Renal cortex interstitium (tissue), 11 donors: ENCODE measurements at regions not wholly inside any gene's neighbourhood (a gene's known extent, or its start where the extent isn't known, plus 50 kb on each side); places are given as distances from the start of the nearest gene placed in this dataset.

Experiments
- DNase-seq, 11 donors: peaks; one replicate each; pipeline ENCODE4 v3.0.0-alpha.2; 2013; ENCODE audit warnings: low read depth in 9 of 11, low spot score in 4 of 11; ENCODE audit errors: extremely low read depth in 1 of 11

DNA sequence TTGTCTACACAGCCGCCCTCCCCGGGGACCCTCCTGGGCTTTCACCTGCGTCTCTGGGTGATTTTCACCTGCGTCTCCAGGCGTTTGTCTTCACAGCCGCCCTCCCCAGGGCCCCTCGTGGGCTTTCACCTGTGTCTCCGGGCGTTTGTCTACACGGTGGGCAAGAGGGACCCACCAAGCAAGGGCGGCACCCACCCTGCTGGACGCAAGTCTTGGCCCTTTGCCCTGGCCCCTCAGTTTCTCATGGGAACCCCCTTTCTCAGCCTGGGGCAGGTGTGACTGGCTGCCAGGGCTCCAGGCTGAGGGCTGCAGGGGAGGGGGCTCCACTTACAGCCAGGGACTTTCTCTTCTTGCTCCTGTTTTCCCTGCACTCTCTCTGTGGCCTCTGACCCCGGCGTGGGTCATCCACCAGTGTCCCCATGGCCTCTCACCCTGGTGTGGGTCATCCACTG lies 68.6 kb upstream of the GALNT9 start:
- no peak for DNase-seq

GRCh38 chr12:132397152-132397933 lies 68.0 kb upstream of the GALNT9 start:
- DNase-seq, result no peak

DNA sequence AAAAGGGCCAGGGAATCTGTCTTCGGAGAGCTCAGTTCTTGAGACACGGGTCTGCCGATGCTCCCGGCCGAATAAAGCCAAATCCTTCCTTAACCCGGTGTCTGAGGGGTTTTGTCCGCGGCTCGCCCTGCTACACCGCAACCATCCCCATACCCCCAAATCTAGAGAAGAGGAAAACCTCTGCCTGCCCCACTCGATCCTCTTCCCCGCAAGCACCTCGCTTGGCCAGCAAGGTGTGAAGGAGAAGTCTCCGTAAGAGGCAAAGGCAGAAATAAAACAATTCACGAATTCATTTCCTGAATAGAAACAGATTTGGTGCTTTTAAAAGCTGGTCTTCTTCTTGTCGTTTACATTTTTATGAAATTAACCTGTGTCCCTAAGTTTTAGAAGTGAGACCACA lies 67.3 kb upstream of the GALNT9 start:
- no peak for DNase-seq

DNA sequence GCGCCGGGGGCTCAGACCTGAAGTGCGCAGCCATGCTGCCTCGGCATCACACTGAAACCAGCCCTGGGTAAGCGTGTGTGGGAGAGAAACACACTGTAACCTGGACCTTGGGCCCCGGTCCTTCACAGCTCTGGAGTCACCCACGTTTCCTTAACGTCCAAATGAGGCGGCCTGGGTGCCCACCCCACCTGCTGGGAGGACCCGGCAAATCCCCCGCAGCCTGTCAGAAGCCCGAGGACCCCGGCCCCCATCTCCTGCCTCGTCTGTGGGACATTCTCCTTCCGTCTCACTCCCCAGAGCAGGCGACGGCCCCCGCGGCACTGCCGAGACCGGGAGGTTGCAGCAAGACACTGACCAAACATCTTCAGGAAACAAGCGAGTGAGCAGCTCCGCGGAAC lies 66.5 kb upstream of the GALNT9 start:
- DNase-seq, result no peak

DNA sequence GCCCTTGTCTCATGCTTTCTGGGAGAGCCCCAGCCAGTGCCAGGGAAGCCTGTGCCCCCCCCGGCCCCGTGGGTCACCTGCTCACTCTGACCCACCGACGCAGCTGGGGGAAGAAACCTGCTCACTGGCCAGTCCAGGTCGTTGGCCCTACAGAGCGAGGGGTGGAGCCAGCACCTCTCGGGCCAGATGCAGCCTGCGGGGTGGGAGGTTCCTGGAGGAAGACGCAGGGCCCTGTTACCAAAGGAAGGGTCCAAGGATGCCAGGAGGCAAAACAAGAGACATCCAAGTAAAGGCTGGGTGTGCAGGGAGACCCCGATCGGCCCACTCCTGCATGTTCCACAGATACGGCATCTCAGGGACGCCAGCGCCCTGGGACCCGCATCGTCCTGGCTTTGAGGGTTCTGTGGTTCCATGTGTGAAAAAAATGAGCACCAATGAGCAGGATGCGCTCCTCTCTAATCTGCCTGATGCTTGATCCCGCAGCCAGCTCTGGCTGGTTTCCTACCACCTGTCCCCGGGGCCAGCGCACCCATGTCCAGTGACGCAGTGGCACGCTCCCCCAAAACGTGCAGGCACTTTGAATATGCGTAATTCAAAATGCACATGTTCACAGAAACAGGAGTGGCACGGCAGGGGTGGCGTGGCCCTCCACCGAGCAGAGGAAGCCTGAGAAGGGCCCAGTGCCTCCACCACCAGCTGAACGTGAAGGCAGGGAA lies 66.0 kb upstream of the GALNT9 start:
- no peak for DNase-seq

DNA sequence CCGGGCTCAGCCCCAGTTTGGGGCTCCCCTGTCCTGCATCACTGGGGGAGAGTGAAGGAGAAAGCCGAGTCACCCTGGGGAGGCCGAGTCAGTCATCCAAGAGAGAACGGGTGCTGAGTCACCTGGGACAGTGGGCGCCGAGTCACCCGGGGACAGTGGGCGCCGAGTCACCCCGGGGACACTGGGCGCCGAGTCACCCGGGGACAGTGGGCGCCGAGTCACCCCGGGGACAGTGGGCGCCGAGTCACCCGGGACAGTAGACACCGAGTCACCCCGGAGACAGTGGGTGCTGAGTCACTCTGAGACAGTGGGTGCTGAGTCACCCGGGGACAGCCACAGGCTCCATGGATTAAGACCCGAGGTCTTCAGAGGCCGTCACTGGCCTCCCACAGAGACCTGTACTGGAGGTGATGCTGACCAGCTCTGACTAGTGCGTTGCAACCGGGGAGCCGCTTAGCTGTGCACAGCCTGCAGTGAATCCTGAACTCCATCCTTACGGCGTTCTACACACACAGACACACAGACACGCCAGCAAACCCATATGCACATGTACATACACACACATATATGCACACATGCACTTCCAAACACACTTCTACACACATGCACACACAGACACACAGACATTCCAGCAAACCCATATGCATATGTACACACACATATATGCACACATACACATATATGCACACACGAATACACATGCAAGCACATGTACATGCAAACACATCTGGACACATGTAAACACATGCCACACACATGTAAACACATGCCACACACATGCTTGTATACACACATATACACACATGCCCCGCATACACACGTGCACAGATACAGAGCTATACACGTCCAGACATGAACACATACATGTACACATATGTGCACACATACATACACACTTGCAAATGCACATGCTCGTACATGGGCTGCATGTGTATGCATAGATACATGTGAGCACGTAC lies 64.9 kb upstream of the GALNT9 start:
- DNase-seq, result no peak

GRCh38 chr12:132393245-132393795 lies 63.9 kb upstream of the GALNT9 start:
- no peak for DNase-seq

DNA sequence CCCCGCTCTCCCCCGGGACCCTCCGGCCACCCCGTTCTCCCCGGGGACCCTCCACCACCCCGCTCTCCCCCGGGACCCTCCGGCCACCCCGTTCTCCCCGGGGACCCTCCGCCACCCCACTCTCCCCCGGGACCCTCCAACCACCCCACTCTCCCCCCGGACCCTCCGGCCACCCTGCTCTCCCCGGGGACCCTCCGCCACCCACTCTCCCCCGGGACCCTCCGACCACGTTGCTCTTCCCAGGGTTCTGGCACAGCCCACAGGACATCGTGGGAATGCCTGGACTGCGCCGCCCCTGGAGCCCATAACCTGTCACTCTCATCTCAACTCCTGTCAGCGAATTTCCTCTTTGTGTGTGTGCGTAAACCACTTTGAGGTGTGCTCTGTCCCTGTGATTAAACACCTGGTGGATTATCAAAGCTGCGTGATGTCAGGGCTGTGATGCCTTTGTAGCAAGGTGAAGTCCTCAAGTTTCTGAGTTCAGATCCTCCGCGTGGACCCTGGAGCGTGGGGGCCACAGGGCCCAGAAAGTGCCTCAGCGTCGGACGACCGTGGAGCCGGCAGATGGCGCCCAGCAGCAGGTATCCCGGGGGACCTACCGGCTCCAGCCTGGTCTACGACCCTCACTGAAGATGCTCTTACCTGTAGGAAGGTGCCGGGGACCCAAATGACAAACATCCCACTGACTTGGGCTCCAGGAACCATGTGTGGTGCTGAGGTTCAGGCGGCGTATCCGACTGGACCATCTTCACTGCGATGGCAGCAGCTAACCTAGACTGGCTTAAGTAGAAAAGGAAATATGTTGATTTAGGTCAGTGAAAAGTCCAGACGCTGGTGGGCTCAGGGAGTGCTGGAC lies 63.2 kb upstream of the GALNT9 start:
- DNase-seq, result no peak

- no peak for DNase-seq
Observed at GRCh38 chr12:132391326-132392041, 62.1 kb upstream of the GALNT9 start.

- no peak for DNase-seq
Observed at GRCh38 chr12:132390287-132391076, 61.1 kb upstream of the GALNT9 start.

DNA sequence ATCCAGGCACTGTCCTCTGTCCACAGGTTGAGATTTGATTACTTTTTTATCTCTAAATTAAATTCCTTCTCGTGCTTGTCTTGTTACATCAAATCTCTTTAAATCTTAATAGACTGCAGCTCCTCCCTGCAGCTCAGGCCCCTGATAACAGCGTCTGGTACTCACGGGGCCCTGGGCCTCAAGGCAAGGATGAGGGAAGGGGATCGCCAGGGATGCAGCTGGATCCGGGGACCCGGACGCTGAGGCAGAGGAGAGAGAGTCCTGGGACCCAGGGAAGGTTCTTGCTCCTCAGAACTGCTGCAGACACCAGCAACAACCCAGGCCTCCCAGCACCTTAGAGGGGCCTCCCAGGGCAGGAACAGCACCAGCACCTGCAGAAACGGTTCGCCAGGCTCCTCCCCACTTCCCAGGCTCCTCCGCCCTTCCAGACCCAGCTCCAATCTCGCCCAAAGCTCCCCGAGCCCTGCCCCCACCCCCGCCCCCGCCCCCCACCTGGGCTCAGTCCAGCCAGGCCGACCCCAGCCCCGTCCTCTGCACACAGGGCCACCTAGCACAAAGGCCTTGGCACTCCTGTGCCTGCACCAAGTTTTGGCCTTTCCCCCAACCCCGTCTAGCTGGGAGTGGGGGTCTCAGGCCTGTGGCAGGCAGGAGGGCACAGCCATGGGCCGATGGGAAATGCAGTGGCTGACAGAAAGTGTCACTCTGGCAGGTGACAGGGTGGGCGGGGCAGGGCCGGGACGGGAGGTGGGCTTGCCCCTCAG lies 60.3 kb upstream of the GALNT9 start:
- DNase-seq, result no peak

GRCh38 chr12:132389026-132389425 lies 59.6 kb upstream of the GALNT9 start:
- no peak for DNase-seq

DNA sequence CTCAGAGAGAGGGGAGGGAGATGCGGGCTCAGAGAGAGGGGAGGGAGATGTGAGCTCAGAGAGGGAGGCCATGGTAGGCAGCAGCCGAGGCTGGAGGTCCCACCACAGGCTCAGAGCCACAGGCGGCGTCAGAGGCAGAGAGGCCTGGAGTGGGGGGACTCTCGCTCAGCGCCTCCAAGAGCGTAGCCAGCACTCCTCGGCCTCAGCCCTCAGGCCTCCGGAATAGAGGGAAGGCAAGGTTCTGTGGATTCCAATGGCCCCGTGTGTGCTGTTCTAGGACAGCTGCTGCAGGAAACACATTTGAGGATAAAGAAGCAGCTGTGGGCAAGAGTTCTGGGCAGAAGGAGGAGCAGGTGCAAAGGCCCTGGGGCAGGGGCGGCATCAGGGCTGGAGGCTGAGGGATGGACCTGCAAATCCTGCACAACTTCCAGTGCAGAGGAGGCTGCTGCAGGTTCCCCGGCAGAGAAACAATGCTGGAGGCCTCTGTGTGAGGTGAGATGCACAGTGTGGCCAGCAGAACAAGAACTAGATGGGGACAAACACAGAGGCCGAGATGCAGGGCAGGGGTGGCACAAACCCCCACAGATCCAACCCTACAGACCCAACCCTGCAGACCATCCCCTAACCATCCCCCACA lies 59.1 kb upstream of the GALNT9 start:
- DNase-seq, result no peak

GRCh38 chr12:132386926-132387497 lies 57.6 kb upstream of the GALNT9 start:
- no peak for DNase-seq

- no peak for DNase-seq
Observed at GRCh38 chr12:132385923-132386751, 56.7 kb upstream of the GALNT9 start.
